ENCODE measurements at regions not wholly inside any gene's neighbourhood (a gene's known extent, or its start where the extent isn't known, plus 50 kb on each side); places are given as distances from the start of the nearest gene placed in this dataset.

GRCh38 chr16:64167936-64168335 is 953.9 kb downstream of the CDH11 start:
- DNase-seq (ENCODE audit: low read depth), result no peak
- no peak for TF ChIP-seq CTCF (conservative IDR thresholded peaks at IDR 0.05; ENCODE audit: control insufficient read depth, insufficient read depth, low read depth, low read length)

GRCh38 chr16:64165368-64165767 is 956.5 kb downstream of the CDH11 start:
- DNase-seq (ENCODE audit: low read depth), result no peak
- TF ChIP-seq CTCF (conservative IDR thresholded peaks at IDR 0.05; ENCODE audit: control insufficient read depth, insufficient read depth, low read depth, low read length), result no peak
- H3K4me3 ChIP-seq (ENCODE audit: control insufficient read depth, low read depth, low read length), result no peak overlapping the region

More at GRCh38 chr16:64167936-64168335, 953.9 kb downstream of the CDH11 start:
- H3K4me3 ChIP-seq (ENCODE audit: control insufficient read depth, low read depth, low read length), result no peak overlapping the region

- no peak overlapping the region for H3K4me3 ChIP-seq (ENCODE audit: control insufficient read depth, low read depth, low read length)
- no peak for TF ChIP-seq CTCF (conservative IDR thresholded peaks at IDR 0.05; ENCODE audit: control insufficient read depth, insufficient read depth, low read depth, low read length)
- DNase-seq (ENCODE audit: low read depth), result no peak
Measured at GRCh38 chr16:64162613-64163375, 959.1 kb downstream of the CDH11 start.

- TF ChIP-seq CTCF (conservative IDR thresholded peaks at IDR 0.05; ENCODE audit: control insufficient read depth, insufficient read depth, low read depth, low read length), result no peak
- DNase-seq (ENCODE audit: low read depth), result peak; percentile 35
- no peak overlapping the region for H3K4me3 ChIP-seq (ENCODE audit: control insufficient read depth, low read depth, low read length)
Measured at GRCh38 chr16:64159976-64160375, 961.9 kb downstream of the CDH11 start.

- DNase-seq (ENCODE audit: low read depth), result no peak
- no peak overlapping the region for H3K4me3 ChIP-seq (ENCODE audit: control insufficient read depth, low read depth, low read length)
- TF ChIP-seq CTCF (conservative IDR thresholded peaks at IDR 0.05; ENCODE audit: control insufficient read depth, insufficient read depth, low read depth, low read length), result no peak
Measured at GRCh38 chr16:64158941-64159588, 962.8 kb downstream of the CDH11 start.

GRCh38 chr16:64153718-64154117 is 968.1 kb downstream of the CDH11 start:
- no peak overlapping the region for H3K4me3 ChIP-seq (ENCODE audit: control insufficient read depth, low read depth, low read length)
- no peak for TF ChIP-seq CTCF (conservative IDR thresholded peaks at IDR 0.05; ENCODE audit: control insufficient read depth, insufficient read depth, low read depth, low read length)
- peak; percentile 31 for DNase-seq (ENCODE audit: low read depth)
